Embryonic facial prominence (tissue), 1 donor: ENCODE measurements at regions not wholly inside any gene's neighbourhood (a gene's known extent, or its start where the extent isn't known, plus 50 kb on each side); places are given as distances from the start of the nearest gene placed in this dataset.

Experiments
- DNase-seq: peaks from one replicate; pipeline ENCODE4 v3.0.0-alpha.2; 2016; ENCODE audit errors: extremely low spot score

DNA sequence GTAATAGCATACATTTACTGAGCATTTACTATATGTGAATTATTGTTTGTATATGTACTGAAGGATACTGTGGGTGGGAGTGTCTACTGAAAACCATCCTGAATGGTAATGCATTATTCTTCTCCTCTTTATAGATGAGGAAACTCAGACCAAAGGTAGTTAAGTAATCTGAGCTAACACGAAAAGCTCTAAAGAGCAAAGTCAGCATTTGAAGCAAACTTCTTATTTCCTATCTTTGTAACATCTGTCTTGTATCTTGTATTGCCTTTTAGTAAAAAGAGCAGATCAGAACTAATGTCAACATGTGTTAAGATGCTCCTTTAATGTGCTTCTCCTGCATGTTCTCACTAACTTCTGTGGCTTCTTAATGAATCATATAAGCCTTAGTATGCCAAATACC is 382.8 kb upstream of the NXPH2 start:
- DNase-seq: no peak

DNA sequence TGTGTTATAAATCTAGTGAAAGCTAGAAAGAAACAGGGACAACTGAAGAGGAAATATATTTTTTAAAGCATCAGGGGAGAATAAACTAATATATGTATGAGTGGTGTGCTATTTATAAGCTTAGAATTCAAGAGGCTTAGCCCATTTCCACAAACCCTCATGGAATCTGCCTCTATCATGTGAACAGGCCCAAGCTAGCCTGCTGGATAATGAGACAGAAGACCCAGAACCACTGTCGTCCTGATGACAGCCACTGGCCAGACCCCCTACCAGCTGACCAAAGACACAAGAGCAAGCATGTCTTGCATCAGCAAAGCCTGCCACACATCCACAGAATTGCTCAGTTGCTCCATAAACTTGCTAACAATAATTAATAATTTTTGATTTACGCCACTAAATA is 382.3 kb upstream of the NXPH2 start:
- DNase-seq: no peak

DNA sequence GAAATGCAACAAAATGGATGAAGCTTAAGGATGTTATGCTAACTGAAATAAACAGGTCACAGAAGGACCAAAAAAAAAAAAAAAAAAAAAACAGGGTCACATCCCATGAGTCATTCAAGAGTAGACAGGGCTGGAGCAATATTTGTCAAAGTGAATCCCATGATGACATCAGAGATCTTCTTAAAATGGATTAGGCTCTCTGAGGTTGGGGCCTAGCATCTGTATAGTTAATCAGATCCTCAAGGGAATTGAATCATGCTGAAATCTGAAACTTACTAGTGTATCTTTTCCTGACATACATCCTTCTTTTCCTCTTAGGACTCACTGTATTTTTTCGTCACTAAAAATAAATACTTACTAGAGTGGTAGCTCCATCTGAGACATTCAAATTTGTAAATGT is 380.6 kb upstream of the NXPH2 start:
- no peak for DNase-seq

DNA sequence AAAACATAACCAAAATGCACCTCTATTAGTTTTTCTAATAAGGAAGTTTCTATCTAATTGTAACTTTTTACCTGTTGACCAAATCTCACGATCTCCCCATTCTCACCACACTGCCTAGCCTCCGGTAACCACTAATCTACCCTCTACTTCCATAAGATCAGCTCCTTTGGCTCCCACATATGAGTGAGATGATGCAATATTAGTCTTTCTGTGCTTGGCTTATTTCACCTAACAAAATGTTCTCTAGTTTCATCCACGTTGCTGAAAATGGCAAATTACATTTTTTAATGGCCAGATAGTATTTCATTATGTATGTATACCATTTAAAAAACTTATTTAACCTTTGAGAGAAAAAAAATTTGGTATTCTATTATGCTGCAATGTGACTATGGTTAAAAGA is 379.0 kb upstream of the NXPH2 start:
- DNase-seq: no peak

DNA sequence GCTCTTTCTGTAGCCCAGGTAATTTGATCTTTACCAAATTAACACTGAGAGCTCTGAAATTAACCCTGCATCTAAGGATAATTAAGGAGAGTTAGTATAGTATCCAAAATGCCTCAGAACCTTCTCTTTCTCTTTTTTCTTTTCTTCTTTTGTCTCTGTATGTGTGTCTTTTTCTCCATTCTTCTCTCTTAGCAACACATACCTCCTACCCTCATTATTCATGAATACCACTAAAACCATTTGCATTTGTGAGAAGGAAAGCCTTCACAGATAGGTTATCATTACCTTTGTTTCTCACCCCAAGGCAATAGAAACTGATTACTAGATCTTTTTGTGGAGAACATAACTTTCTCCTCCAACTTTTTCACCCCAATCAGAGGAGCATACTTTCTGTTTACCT is 376.5 kb upstream of the NXPH2 start:
- no peak for DNase-seq

DNA sequence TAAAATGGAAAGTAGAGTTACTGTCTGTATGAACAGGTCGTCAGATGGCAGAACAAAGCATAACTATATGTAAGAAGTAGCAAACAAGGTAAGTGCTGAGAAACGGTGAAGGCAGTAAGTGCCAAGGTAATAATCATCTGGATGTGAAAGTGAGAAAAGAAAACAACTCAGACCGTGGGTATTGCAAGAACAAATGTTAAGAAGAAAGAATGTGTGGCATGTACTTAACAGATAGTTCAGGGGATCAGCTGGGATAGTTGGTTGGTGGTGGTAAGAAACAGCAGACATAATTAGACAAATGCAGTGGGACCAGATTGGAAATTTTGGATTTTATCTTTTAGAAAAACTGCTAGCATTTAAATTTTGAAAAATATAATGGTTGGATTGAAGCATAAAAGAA is 375.8 kb upstream of the NXPH2 start:
- DNase-seq: no peak

DNA sequence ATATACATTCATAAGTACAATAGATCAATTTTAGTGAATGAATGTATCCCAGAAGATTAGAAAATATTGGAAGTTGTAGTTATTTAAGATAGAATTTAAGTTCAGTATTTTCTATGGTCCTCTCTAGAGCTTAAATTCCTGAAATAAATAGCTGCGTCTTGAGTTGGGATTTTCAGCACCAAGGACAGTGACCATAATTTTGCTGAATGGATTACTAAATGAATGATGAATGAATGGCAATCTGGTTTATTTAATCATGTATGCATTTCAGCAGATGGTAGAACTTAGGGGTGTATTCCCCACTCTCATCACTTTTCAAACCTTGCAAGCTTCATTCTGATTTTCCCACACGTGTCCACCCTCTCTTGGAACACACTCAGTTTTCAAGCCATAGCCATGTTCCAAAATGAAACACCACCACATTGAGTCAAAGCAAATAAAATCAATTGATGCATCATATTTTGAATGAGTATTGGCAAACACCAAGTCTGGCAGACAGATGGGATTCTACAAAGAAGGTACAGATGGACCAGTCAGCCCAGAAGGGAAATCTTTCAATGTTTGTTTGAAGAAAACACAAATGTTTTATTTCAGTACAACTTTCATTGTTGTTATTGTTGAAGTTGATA is 362.2 kb upstream of the NXPH2 start:
- peak; percentile 19 for DNase-seq

DNA sequence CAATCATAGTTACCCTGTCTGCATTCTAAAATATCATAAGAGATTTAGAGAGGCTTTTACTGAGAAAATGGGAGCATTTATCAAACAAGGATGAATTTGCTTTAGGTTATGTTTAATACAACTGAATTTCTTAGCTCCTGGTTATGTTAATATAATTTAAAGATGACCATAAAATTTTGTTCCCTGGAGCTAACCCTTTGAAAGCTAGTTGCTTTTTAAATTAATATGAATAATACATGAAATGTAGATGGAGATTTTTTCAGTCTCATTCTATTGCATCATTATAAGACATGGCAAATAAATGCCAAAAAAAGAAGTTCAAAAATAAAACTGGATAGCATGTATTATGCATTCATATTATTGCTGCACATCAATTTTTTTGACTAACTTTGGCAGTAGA is 344.1 kb upstream of the NXPH2 start:
- DNase-seq: no peak

DNA sequence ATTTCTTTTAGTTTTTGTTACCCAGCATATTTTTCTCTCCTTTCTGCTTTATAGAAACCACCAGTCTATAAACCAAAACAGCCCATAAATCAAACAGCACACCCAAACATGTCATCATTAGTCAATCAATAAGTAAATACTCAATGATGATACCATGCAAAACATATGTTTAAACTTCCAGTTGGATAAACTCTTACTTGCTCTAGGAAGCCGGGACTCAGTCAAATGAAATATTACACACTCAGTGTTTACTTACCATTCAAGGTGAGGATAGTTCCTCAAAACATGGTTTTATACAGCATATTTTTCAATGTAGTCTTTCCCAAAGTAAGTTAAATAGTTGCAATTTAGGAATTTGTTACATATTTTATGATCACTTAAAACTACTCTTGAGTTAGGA is 343.6 kb upstream of the NXPH2 start:
- DNase-seq: no peak

DNA sequence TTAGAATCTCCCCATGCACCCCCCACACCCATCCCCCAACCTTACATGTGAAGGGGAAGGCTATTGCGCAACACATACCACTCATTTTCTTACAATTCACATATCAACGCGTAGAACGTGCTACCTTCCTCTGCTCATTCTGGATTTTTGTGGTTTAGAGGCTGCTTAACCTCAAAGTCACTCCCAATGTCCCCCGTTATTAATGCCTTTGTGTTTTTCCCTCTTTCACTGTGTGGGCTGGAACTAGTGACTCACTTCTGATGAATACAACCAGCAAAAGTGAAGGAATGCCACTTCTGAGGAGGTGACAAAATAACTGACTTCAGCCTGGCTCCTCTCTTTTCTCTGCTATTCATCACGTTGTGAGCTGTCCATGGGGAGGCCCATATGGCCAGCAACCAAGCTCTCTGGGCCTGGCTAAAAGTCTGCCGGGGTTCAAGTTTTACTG is 342.5 kb upstream of the NXPH2 start:
- no peak for DNase-seq

DNA sequence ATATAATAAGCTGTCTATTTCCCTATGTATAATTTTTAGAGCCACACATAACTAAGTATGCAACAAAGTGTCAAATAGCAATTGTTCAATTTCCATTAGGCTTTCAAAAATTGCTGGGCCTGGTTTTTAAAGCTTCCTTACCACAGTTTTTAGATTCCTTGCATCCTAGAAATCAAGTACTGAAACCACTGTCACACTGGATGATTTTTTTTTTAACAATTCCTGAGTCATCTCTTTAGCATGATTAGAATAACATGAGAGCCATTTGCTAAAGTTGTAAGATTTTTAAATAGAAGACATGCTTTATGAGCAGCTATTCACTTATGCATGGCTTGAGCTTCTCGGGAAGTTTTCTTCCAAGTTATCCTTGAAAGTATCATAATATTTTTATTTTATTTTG is 319.5 kb upstream of the NXPH2 start:
- no peak for DNase-seq

DNA sequence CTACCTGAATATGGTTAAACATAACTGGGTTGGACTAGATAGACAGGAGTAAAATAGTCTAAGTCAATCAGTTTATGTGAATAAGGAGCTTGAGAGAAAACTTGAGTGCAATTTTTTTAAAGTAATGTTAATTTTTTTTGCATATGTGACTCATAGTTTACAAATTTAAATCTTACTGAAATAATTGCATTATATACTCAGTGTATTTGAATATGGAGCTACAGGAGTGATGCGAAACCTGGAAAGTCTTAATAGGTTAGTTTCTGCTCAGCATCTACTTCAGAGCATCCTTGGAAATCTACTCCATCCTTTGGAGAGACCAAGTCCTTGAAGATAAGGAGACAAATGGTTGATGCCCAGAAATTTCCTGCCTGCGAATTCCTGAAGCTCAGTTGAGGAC is 318.8 kb upstream of the NXPH2 start:
- DNase-seq: no peak

DNA sequence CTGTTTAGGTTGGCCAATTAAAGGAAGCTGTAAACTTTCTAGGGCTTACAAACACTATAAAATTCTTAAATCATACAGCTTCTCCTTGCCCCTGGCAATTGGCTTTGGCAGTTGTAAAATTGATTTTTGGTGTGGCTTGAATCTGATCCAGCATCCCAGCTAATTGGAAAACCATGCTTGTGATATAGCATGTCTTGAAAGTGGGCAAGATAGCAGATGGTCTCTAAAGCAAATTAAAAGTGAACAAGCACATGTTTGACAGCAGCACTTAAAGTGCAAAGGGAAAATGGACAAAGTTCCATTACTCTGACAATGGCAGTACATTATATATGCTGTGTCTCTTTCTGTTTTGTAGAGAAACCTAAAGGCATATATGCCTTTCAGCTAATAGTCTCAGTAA is 302.9 kb upstream of the NXPH2 start:
- no peak for DNase-seq

DNA sequence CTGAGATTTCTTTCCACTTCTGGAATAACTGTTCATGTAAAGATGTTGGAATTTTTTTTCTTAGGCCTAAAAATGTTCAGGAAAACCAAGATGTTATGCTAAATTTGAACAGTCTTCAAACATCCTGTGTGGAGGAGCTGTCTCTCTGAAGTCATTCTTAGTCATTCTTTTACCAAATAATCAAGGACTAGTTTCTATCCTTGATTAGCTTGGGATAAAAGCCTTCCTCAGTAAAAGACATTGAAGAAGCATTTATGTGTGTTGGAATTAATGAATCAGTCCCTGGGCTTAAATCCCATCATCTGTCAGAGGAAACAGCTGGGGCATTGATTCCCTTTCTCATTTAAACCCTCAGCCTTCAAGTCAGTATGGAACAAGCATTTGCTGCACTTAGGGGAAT is 300.1 kb upstream of the NXPH2 start:
- DNase-seq: no peak

DNA sequence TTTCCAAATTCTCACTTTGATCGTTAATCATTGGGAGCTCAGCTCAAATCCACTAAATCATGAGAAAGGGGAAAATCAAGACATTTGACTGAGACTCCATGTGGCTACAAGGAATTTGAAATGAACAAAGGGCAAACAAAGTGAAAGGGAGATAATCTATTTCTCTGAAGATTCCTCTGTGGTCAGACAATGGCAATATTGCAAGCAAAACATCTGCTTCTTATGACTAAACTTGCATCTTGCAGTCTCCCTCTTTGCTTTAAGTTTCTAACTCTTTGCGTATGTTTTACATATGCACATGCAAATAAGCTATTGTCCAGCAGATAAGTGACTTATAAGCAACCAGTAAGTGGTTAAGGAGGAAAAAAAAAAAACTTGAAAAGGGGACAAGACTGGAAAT is 299.1 kb upstream of the NXPH2 start:
- no peak for DNase-seq

DNA sequence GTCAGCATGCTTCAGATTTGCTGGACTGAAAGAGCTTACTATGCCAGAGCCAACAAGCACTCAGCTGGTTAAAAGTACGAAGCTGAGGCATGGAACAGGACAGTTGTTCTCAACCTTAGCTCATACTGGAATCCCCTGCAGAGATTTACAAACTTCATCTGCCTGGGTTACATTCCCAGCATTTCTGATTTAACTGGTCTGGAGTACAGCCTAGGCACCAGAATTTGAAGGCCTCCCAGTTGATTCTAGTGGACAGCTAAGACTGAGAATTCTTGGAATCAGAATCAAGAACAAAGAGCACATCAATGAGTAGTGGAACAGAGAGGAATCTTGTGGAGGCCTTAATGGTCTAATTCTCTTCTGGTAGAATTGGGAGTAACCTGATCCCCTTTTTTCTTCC is 298.2 kb upstream of the NXPH2 start:
- no peak for DNase-seq

DNA sequence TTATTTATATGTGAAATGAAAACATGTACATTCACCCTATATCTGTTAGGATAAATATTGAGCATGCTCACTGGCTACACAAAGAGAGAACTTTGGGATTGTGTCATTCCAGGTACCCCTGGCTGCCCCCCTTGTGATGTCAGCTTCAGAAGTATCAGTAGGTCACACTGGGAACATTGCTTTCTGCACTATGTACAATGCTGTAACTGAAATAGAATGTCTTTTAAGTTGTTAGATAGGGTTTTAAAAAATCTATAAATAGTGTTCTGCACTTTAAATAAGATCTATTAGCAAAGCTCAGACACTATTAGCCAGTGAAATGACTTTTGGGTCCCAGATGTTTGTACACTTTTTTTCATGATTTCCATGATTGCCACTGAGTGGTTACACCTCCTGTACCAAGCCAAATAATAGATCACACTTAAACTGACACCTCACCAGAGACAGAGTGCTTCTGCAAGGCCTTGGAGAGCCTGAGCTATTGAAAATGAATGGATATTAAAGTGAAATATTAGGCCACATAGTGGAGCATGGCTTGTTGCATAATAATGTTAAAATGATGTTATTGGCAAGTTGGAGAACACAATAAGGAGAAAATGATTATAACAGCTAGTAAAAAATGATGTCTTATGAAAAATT is 297.0 kb upstream of the NXPH2 start:
- DNase-seq: no peak

DNA sequence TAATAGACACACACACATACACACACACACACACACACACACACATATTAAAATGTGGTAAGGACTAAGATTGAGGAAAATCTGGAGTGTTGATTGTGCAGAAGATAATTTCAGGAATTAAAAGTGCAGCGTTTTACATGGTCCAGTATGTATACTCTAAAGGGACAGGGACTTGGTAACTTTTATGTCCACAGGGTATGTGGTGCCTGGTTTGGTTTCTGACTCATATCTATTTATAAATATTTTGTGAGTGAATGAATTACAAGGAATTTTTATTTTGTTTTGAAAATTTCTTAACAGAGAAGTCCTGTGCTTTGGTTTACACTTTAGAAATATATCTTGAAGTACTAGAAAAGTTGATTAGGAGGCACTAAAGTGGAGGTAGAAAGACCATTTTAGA is 287.7 kb upstream of the NXPH2 start:
- no peak for DNase-seq

DNA sequence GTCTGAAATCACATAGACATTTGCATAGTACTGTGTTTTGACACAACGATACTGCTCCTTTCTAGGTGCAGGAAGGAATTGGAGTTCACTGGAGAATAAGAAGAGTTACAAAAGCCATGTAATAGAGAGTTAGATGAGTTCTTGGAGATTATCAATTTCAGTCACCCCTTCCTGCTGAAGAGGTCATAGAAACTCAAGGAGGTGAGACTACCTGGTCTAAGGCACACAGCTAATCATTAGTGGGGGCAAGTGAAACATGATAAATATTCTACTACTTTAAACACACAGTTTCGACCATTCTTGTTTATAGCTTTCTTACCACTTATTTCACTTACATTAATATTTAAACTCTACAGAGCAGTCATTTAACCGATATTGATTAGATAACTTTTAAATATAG is 286.9 kb upstream of the NXPH2 start:
- DNase-seq: no peak

DNA sequence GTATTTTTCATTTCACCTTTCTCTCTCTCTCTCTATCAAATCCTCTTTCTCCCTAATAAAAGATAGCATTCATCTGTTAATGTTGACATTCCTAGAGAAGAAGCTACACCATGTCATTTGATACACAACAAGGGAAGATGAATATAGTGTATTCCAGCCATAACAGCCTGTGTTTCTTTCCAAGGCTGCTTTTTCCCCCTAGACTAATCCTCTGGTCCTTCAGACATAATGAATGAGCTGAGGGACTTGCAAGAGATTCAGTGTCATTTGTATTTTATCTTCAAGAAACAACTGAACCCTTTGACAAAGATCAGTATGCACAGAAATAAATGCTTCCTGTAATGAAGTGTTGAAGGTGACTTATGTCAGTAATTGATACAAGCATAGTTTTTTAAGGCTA is 284.0 kb upstream of the NXPH2 start:
- no peak for DNase-seq

DNA sequence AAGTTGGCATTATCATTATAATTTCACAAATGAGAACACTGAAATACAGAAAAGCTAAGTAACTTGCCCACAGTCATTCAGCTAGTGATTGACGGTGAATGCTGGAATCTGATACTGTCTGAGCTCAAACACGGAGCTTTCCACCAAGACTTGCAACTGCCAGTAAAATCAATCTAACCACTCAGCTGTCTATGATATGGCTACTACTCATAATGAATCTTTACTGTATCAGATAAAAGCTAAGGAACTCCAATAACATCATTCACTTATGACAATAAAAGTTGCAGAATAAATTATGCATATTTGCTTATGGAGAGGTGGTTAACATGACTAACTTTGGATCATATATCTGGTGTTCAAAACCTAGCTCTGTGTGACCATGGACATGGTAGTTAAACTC is 279.4 kb upstream of the NXPH2 start:
- no peak for DNase-seq

DNA sequence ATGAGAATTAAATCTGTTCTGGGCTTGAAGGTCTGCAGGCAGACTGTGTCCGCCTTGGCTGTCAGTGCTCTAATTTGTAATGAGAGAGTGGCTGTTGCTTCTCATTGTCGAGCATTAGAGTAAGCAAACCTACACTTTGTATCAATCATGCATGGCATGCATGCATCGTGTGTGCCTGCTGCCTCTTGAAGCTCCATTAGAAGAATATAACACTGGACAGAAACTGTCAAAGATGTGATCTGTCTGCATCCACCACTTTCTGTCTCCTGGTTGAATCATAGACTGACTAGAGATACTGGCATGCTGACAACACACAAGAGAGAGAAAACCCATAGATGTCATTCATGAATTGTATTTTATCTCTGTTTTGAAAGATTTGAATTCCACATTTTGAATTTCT is 275.0 kb upstream of the NXPH2 start:
- DNase-seq: no peak

DNA sequence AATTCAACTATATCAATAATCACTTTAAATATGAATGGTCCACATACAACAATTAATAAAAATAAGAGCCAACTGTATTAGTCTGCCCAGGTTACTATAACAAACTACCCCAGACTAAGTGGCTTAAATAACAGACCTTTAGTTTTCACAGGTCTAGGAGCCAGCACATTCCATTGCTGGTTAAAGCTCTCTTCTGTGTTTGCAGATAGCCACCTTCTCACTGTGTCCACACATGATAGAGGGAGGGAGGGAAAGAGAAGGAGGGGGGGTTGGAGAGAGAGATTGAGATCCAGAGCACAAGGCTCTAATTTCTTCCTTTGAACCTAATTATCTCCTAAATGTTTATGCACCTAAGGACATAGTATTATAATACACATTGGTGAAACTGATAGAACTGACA is 267.8 kb upstream of the NXPH2 start:
- no peak for DNase-seq

DNA sequence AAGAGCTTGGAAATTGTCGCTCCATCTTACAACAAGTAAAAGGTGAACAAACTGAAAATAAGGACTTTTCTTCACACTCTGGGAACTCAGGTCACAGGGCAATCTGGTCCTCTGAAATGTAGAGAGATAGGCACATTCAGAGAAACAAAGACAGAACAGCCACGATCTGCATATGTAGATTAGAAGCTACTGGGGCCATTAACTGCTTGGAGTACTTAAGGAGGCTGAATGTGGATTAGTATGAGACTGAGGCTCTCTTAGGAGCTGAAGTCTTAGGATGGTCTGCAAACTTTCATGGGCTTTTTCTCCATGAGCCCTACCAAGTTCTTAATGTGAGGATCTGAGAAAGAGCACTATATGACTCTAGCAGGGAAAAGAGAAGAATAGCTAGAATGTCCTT is 265.3 kb upstream of the NXPH2 start:
- no peak for DNase-seq
